ENCODE measurements at regions not wholly inside any gene's neighbourhood (a gene's known extent, or its start where the extent isn't known, plus 50 kb on each side); places are given as distances from the start of the nearest gene placed in this dataset.

DNA sequence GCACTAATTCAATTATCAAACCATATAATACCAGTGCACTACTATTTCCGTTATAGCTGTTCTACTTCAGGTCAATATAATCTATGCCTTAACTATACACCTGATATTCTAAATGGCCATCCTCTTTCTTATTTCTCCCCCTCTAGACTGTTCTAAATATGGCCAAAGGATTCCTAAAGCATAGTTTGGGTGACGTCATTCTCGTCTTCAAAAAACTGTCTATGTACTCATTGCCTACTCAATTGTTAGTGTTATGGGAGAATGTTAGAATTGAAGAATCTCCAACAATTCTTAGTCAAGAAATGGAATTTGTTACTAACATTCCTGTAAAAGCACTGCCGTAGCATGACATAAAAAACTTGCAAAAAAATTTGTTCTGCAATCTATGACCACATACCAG lies 431.1 kb upstream of the ANO3 start:
- Histone ChIP-seq H3K27ac (no peak overlapping the region), H3K4me3 (no peak overlapping the region), H3K9me3 (no peaks in the 10 kb centered on the region), H3K27me3 (no peaks in the 10 kb centered on the region), H3K4me1 (no peaks in the 10 kb centered on the region), H3K36me3 (no peaks in the 10 kb centered on the region)
- intact Hi-C loops (cut with DNase I; ENCODE audit: low total_unique reads): no loop called here
- TF ChIP-seq, protein P1, sequence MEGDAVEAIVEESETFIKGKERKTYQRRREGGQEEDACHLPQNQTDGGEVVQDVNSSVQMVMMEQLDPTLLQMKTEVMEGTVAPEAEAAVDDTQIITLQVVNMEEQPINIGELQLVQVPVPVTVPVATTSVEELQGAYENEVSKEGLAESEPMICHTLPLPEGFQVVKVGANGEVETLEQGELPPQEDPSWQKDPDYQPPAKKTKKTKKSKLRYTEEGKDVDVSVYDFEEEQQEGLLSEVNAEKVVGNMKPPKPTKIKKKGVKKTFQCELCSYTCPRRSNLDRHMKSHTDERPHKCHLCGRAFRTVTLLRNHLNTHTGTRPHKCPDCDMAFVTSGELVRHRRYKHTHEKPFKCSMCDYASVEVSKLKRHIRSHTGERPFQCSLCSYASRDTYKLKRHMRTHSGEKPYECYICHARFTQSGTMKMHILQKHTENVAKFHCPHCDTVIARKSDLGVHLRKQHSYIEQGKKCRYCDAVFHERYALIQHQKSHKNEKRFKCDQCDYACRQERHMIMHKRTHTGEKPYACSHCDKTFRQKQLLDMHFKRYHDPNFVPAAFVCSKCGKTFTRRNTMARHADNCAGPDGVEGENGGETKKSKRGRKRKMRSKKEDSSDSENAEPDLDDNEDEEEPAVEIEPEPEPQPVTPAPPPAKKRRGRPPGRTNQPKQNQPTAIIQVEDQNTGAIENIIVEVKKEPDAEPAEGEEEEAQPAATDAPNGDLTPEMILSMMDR (IDR thresholded peaks at IDR 0.05): no peak
- DNase-seq: no peak

DNA sequence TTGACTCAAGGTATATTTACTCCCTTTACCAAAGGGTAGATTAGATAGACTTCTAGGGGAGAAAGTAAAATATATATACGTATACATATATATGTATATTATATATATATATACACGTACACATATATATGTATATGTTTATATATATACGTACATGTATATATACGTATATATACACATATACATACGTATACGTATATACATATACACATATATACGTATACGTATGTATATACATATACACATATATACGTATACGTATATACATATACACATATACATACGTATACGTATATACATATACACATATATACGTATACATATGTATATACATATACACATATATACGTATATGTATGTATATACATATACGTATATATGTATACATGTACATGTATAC lies 430.5 kb upstream of the ANO3 start:
- no peaks in the 10 kb centered on the region for H3K4me1 ChIP-seq
- H3K4me3 ChIP-seq: no peak overlapping the region
- TF ChIP-seq, protein P1 (IDR thresholded peaks at IDR 0.05): no peak
- no peaks in the 10 kb centered on the region for H3K9me3 ChIP-seq
- intact Hi-C loops (cut with DNase I; ENCODE audit: low total_unique reads): no loop called here
- no peaks in the 10 kb centered on the region for H3K36me3 ChIP-seq
- H3K27ac ChIP-seq: no peak overlapping the region
- no peak for DNase-seq
- H3K27me3 ChIP-seq: no peaks in the 10 kb centered on the region

DNA sequence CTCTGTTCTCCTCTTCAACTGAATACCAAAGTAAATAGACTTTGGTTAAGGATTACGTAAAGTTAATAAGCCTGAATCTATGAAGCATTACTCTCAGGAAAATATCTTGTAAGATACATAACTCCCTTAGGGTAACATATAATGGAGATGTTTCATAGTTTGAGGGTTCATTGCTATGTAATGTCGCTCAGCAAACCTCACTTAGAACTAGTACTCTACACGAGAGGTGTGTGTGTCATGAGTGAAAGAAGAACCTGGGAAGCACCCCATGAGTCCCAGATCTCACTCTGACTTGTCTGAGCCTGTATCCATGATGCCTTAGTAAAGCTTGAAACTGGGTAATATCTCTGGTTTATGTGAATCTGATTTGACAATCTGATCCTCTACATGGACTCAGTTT lies 429.5 kb upstream of the ANO3 start:
- H3K27me3 ChIP-seq: no peaks in the 10 kb centered on the region
- intact Hi-C loops (cut with DNase I; ENCODE audit: low total_unique reads): no loop called here
- no peaks in the 10 kb centered on the region for H3K36me3 ChIP-seq
- no peak for DNase-seq
- TF ChIP-seq, protein P1 (IDR thresholded peaks at IDR 0.05): no peak
- H3K9me3 ChIP-seq: no peaks in the 10 kb centered on the region
- H3K4me1 ChIP-seq: no peaks in the 10 kb centered on the region
- no peak overlapping the region for H3K27ac ChIP-seq
- H3K4me3 ChIP-seq: no peak overlapping the region

DNA sequence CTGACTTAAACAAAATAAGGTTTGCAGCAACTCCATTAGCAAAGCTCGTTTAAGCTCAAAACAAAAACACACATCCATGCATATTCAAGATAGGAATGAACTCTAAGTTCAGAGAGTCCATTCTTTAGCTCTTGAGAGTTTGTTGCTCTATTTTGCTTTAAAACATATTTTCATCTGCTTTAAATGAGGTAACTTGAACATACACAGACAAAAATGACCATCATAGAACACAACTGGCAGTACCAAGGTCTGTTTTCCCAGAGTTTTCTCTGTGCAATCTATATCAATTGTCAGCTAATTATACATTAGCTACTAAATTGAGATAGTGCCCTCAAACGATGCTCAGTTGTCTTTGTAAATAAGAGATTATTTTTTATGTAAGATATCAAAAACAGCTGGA lies 423.2 kb upstream of the ANO3 start:
- Histone ChIP-seq H3K27me3 (no peaks in the 10 kb centered on the region), H3K27ac (no peak overlapping the region), H3K9me3 (no peaks in the 10 kb centered on the region), H3K4me3 (no peak overlapping the region), H3K4me1 (no peaks in the 10 kb centered on the region), H3K36me3 (no peaks in the 10 kb centered on the region)
- TF ChIP-seq, protein P1 (IDR thresholded peaks at IDR 0.05): no peak
- intact Hi-C loops (cut with DNase I; ENCODE audit: low total_unique reads): no loop called here
- DNase-seq: no peak

DNA sequence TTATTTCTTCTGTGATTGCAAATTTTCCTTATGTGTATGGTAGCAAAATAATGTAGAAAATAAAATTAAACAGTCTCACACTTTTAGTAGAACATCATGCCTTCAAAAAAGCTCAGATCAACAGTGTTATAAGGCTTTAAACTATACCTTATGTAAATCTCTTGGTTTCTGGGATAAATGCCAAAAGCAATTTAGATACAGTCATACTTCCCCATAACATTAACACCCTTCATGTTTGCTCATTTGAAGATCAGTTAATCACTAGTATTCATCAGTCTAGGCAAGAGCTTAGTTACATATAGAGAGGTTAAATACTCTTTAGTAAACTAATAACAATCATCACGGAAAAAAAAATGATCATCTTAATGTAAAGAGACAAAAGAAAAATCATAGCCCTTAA lies 421.8 kb upstream of the ANO3 start:
- H3K9me3 ChIP-seq: no peaks in the 10 kb centered on the region
- H3K4me1 ChIP-seq: no peaks in the 10 kb centered on the region
- H3K27me3 ChIP-seq: no peaks in the 10 kb centered on the region
- intact Hi-C loops (cut with DNase I; ENCODE audit: low total_unique reads): no loop called here
- no peak overlapping the region for H3K4me3 ChIP-seq
- no peaks in the 10 kb centered on the region for H3K36me3 ChIP-seq
- no peak overlapping the region for H3K27ac ChIP-seq
- TF ChIP-seq, protein P1 (IDR thresholded peaks at IDR 0.05): no peak
- DNase-seq: no peak

DNA sequence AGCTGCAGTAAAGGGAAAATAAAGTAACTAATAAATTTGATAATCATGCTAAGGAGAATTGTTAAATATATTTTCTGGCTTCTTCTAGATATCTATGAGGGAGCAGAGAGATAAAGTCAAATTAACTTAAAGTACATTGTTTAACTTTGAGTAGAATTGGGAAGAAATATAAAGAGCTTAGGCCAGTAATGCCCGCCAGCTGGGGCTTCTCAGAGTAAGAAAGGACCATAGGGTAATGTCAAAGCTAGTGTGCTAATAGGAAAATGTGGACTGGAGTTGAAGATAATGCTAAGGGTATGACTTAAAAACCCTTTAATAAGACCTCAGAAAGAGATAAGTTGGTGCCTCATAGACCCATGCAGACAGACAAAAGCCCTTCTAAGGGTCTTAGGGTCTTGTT lies 411.6 kb upstream of the ANO3 start:
- Histone ChIP-seq H3K27ac (no peak overlapping the region), H3K4me3 (no peak overlapping the region), H3K9me3 (no peaks in the 10 kb centered on the region), H3K4me1 (no peaks in the 10 kb centered on the region), H3K27me3 (no peaks in the 10 kb centered on the region), H3K36me3 (no peaks in the 10 kb centered on the region)
- intact Hi-C loops (cut with DNase I; ENCODE audit: low total_unique reads): no loop called here
- no peak for DNase-seq
- TF ChIP-seq, protein P1 (IDR thresholded peaks at IDR 0.05): no peak
